ENCODE measurements at regions not wholly inside any gene's neighbourhood (a gene's known extent, or its start where the extent isn't known, plus 50 kb on each side); places are given as distances from the start of the nearest gene placed in this dataset.

GRCh38 chr18:38993342-38993741 is 1427.7 kb upstream of the CELF4 start:
- TF ChIP-seq ZNF274 (IDR thresholded peaks at IDR 0.05; ENCODE audit: low read depth, low read length) (no peak), SUZ12 (IDR thresholded peaks at IDR 0.05; ENCODE audit: extremely low read depth, insufficient read depth, insufficient read length) (no peak), YY1 (IDR thresholded peaks at IDR 0.05; ENCODE audit: insufficient read depth, insufficient read length) (no peak)

Data from NT2/D1 (cell line).